Gastroesophageal sphincter (tissue), 3 donors: ENCODE measurements at regions not wholly inside any gene's neighbourhood (a gene's known extent, or its start where the extent isn't known, plus 50 kb on each side); places are given as distances from the start of the nearest gene placed in this dataset.

Experiments
- CTCF ChIP-seq, 4 experiments: fragments of 200-600 bp in 2 of 4; fragments of 450-650 bp in 2 of 4; sonication (generic) in 1 of 4; IDR thresholded peaks; one replicate each; pipeline ENCODE4 v1.5.1; 2017 to 2019; ENCODE audit warnings: antibody characterized with exemption in 4 of 4, mild to moderate bottlenecking in 2 of 4, moderate library complexity in 2 of 4
- EP300 ChIP-seq: sonication (generic); formaldehyde crosslinking; IDR thresholded peaks from one replicate; pipeline ENCODE4 v1.6.1; 2017; ENCODE audit warnings: antibody characterized with exemption, mild to moderate bottlenecking
- POLR2A ChIP-seq, 2 donors: fragments of 450-650 bp; IDR thresholded peaks; one replicate each; pipeline ENCODE4 v1.6.1; 2017; ENCODE audit warnings: antibody characterized with exemption in 2 of 2, mild to moderate bottlenecking in 2 of 2, moderate library complexity in 1 of 2
- POLR2AphosphoS5 ChIP-seq: sonication (generic); formaldehyde crosslinking; IDR thresholded peaks from one replicate; pipeline ENCODE4 v1.6.1; 2017; ENCODE audit warnings: antibody characterized with exemption

DNA sequence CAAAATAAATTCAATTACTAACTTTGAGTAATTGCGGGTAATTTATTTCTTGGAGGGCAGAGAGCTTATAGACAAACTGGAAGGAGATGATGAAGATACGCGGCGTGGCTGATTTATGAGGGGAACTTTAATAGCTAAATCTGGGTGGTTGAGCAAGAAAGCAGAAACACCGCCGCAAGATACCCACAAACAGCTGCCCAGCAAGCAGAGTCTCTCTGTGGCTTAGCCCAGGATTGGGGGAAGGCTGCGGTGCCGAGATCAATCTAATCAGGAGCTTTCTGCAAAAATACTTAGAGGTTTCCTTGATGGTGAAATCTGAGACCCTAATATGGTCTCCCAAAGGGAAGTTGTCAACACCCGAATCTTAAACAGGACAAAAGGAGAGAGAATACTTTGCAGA lies 94.9 kb upstream of the MGMT start:
- TF ChIP-seq CTCF (IDR thresholded peaks at IDR 0.05) (no peak), POLR2A (IDR thresholded peaks at IDR 0.05) (no peak), POLR2AphosphoS5 (no peak), EP300 (no peak)
